GM18505 (cell line): ENCODE measurements at regions not wholly inside any gene's neighbourhood (a gene's known extent, or its start where the extent isn't known, plus 50 kb on each side); places are given as distances from the start of the nearest gene placed in this dataset.

Source experiments
- ATAC-seq: cut with Tn5 transposase; IDR thresholded peaks from one replicate; pipeline ENCODE4 v1.9.1; 2021; ENCODE audit not compliant: unreplicated experiment
- POLR2A ChIP-seq: IDR thresholded peaks from 4 replicates; pipeline ENCODE4 v1.6.1; 2011; ENCODE audit warnings: borderline replicate concordance; ENCODE audit not compliant: insufficient read depth, insufficient read length; ENCODE audit errors: extremely low read depth

DNA sequence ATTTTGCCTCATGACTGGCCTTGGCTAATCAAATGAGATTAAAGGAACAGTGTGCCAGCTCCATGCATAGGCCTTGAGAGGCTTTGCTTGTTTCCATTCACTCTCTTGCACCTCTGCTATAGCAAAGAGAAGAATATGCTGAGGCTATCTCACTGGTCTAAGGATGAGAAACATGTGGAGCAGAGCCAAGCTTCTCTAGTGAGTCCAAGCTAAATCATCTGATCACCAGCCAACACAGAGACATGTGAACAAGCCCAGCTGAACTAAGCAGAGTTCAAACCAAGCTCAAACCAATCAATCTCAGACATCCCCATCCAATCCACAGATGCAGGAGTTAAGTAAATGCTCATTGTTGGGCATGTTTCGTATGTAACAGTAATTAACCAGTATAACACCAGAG, 69.4 kb upstream of the API5 start:
- no peak for ATAC-seq
- no peak for TF ChIP-seq POLR2A

DNA sequence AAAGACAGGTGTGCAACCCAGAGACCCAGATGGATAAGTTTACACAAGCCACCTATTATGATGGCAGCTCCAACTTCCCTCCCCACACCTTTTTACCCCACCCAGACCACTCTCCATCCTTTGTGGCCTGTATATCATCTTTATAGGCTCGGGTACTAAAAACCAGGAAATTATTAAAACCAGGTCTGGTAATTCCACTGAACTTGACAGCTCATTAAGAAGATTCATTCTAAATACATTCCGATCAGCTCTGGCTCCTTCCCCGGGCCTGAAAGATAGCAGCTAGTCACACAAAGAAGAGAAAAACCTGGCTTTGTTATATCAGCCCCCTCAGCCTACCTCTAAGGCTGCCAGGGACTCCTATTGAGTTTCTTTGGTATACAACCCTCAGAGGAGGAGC, 67.9 kb upstream of the API5 start:
- no peak for TF ChIP-seq POLR2A
- ATAC-seq = no peak

DNA sequence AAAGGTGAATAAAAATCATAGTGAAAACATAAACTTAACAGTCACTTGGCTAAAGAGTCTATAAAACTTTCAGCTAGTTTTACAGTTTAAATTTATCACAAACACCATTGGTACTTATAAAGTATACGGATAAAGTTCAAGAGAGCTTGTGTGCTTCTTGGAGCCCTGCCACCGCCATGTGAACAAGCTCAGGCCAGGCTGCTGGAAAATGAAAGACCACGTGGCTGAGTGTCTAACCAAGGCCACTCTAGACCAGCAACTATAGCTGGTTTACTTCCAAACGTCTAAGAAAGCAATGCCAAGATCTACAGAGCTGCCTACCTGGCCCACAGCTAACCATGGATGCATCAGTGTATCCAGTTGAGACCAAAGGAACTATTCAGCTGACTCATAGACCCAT, 66.3 kb upstream of the API5 start:
- no peak for ATAC-seq
- TF ChIP-seq POLR2A = no peak

DNA sequence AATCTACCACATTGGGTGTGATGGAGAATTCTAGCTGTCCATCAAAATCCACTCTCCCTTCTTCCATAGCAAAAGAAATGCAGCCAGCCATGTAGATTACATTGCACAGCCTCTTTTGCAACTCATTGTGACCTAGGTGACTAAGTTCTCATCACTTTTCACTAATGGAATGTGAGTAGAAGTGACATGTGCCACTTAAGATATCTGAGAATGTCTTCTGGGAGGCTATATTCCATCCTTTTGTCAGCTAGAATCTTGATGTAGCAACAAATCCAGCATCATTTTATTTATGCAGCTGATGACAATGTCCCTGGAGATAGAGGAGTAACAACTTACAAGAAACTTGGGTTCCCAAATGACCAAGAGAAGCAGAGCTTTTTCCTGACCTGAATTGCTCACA, 61.5 kb upstream of the API5 start:
- ATAC-seq = no peak
- no peak for TF ChIP-seq POLR2A

DNA sequence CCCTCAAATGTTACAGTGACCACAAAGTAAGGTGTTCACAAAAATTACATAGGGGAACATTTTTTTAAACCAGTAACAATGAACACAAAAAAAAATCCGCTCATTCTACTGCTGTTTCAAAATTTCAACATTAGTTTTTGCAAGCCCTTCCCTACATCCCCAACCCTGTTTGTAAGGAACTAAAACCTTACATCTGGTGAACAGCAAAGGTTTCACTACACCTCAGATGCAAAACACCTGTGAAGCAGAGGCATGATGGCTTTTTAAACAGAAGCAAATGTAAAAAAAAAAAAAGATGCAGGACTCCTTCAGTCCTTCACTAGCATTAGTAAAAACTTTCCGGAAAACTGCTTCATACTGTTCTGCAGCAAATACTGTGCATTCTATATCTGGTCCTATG, 50.0 kb upstream of the API5 start:
- ATAC-seq = no peak
- no peak for TF ChIP-seq POLR2A
